PC-9 (cell line): ENCODE measurements at regions not wholly inside any gene's neighbourhood (a gene's known extent, or its start where the extent isn't known, plus 50 kb on each side); places are given as distances from the start of the nearest gene placed in this dataset.

Experiments used
- BruUV-seq: library from RNA; stranded (reverse); fragments of 400-500 nt; replicated peaks from 2 replicates; lab custom pipeline; 2021; lab: Mats Ljungman, UMichigan
- CTCF ChIA-PET: fragments of 300-600 bp; sonication (Branson Sonifier 250); formaldehyde crosslinking; loops from one replicate; lab custom pipeline; 2022; ENCODE audit warnings: antibody characterized with exemption; lab: Charles Lee
- POLR2A ChIA-PET: fragments of 300-600 bp; sonication (Branson Sonifier 250); formaldehyde crosslinking; loops from one replicate; lab custom pipeline; 2022; ENCODE audit warnings: antibody characterized with exemption; ENCODE audit not compliant: unreplicated experiment; lab: Charles Lee
- DNase-seq, 2 experiments: peaks; one replicate each; pipeline versions ENCODE4 v3.0.0 to v3.0.0-alpha.2; 2015 to 2022; ENCODE audit warnings: mixed read lengths in 1 of 2
- H2AFZ ChIP-seq: fragments of 200-600 bp; sonication (generic); 2 replicates; pipeline ENCODE4 v1.8.1; 2017; ENCODE audit warnings: antibody characterized with exemption
- H3F3A ChIP-seq: fragments of 200-600 bp; sonication (generic); 2 replicates; pipeline ENCODE4 v1.8.1; 2017; ENCODE audit warnings: antibody characterized with exemption, mild to moderate bottlenecking, low read depth; ENCODE audit not compliant: insufficient read depth
- H3K27ac ChIP-seq: fragments of 200-600 bp; sonication (generic); 2 replicates; pipeline ENCODE4 v1.6.1; 2016; ENCODE audit warnings: mixed run types
- H3K27me3 ChIP-seq: fragments of 200-600 bp; sonication (generic); 2 replicates; pipeline ENCODE4 v1.6.1; 2016; ENCODE audit warnings: low read depth, mixed run types; ENCODE audit not compliant: insufficient read depth
- H3K36me3 ChIP-seq: fragments of 200-600 bp; sonication (generic); 2 replicates; pipeline ENCODE4 v1.6.1; 2016; ENCODE audit warnings: low read depth, mixed run types
- H3K4me1 ChIP-seq: fragments of 200-600 bp; sonication (generic); replicated peaks from 2 replicates; pipeline ENCODE4 v1.6.1; 2016; ENCODE audit warnings: mixed run types; ENCODE audit not compliant: insufficient read depth
- H3K4me2 ChIP-seq: fragments of 200-600 bp; sonication (generic); 2 replicates; pipeline ENCODE4 v1.6.1; 2017; ENCODE audit warnings: mixed run types
- H3K4me3 ChIP-seq: fragments of 200-600 bp; sonication (generic); 2 replicates; pipeline ENCODE4 v1.6.1; 2016; ENCODE audit warnings: mixed run types
- H3K79me2 ChIP-seq: fragments of 200-600 bp; sonication (generic); 2 replicates; pipeline ENCODE4 v1.6.1; 2017; ENCODE audit warnings: low read depth, mixed run types
- H3K9me2 ChIP-seq: fragments of 200-600 bp; sonication (generic); 2 replicates; pipeline ENCODE4 v1.8.1; 2017; ENCODE audit warnings: mild to moderate bottlenecking; ENCODE audit not compliant: insufficient read depth
- H3K9me3 ChIP-seq: fragments of 200-600 bp; sonication (generic); 2 replicates; pipeline ENCODE4 v1.8.1; 2016; ENCODE audit warnings: low read depth; ENCODE audit not compliant: insufficient read depth
- H4K20me1 ChIP-seq: fragments of 200-600 bp; sonication (generic); 2 replicates; pipeline ENCODE4 v1.8.1; 2017; ENCODE audit not compliant: insufficient read depth
- EZH2 ChIP-seq: fragments of 200-600 bp; sonication (generic); IDR thresholded peaks from 2 replicates; pipeline ENCODE4 v1.8.0; 2017; ENCODE audit warnings: antibody characterized with exemption, low read depth
- intact Hi-C: fragments of 100-400 bp; cut with micrococcal nuclease; formaldehyde crosslinking; loops from one replicate; pipeline ENCODE4 v1.10.0; 2022; ENCODE audit not compliant: unreplicated experiment
- TF ChIP-seq, protein P1 (sequence below): fragments of 200-600 bp; sonication (generic); conservative IDR thresholded peaks from 2 replicates; pipeline ENCODE4 v1.6.1; 2017; ENCODE audit warnings: mixed run types, antibody characterized with exemption, mild to moderate bottlenecking, moderate library complexity

DNA sequence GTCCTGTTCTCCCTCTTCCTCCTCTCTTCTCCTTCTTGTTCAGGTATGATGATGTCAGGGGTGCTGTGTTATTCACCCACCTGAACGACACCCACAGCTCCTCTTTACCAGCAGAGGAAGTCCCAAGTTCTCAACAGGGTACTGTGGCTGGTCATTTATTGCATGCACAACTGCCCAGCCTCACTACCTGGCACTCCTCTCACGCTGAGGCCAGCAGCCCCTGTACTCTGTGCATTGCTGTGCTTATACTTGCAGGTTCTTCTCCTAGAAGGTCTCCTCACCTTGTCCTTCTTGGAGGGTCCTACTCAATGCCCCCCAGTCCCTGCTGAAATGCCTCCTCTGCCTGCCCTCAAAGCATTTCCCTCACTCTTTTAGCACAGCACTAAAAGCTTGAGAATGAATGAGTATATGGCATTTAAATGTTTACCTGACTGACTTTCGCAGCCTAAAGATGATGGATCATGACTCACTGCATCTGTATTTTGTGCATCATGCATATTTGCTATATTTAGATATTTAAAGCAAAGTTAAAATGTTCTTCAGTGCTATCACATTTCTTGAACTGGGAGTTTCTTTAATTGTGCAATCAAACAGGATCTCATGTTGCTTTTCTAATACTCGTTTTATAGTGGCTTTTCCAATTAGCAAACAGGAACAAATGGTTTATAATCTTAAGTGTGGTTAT is 1069.3 kb downstream of the NLGN4Y start:
- no peaks in the 10 kb centered on the region for H4K20me1 ChIP-seq
- no peaks in the 10 kb centered on the region for H3K36me3 ChIP-seq
- H3K9me2 ChIP-seq = no peaks in the 10 kb centered on the region
- no TSS peak for BruUV-seq
- no peak overlapping the region for H2AFZ ChIP-seq
- no peaks in the 10 kb centered on the region for H3K4me1 ChIP-seq
- TF ChIP-seq, protein P1, sequence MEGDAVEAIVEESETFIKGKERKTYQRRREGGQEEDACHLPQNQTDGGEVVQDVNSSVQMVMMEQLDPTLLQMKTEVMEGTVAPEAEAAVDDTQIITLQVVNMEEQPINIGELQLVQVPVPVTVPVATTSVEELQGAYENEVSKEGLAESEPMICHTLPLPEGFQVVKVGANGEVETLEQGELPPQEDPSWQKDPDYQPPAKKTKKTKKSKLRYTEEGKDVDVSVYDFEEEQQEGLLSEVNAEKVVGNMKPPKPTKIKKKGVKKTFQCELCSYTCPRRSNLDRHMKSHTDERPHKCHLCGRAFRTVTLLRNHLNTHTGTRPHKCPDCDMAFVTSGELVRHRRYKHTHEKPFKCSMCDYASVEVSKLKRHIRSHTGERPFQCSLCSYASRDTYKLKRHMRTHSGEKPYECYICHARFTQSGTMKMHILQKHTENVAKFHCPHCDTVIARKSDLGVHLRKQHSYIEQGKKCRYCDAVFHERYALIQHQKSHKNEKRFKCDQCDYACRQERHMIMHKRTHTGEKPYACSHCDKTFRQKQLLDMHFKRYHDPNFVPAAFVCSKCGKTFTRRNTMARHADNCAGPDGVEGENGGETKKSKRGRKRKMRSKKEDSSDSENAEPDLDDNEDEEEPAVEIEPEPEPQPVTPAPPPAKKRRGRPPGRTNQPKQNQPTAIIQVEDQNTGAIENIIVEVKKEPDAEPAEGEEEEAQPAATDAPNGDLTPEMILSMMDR = no peak
- TF ChIP-seq EZH2 = no peak
- H3K79me2 ChIP-seq = no peaks in the 10 kb centered on the region
- intact Hi-C loops = no loop called here
- ChIA-PET POLR2A (no interaction called here), CTCF (no interaction called here)
- H3K27ac ChIP-seq = no peak overlapping the region
- no peak for DNase-seq
- H3K4me2 ChIP-seq = no peak overlapping the region
- no peak overlapping the region for H3K4me3 ChIP-seq
- H3K9me3 ChIP-seq = no peaks in the 10 kb centered on the region
- no peaks in the 10 kb centered on the region for H3K27me3 ChIP-seq
- H3F3A ChIP-seq = no peaks in the 10 kb centered on the region

DNA sequence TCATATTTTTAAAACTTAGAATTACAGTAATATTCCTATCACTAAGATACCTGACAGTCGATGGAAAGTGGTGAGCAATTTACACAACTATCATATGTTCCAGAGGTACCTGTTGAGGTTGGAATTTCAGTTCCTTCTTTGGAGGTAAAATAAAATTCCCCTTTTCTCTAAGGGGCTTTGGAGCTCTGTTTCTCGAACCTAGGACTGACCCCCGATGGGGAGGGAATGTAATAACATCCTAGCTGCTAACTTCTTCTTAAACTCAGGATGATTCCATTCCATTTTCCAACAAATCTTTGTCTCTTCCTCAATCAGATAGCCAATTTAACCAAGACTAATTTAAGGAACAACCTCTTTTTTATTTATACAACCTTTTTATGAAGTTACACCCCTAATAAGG is 1069.8 kb downstream of the NLGN4Y start:
- Histone ChIP-seq H3K27me3 (no peaks in the 10 kb centered on the region), H2AFZ (no peak overlapping the region), H3K4me3 (no peak overlapping the region), H3F3A (no peaks in the 10 kb centered on the region), H3K36me3 (no peaks in the 10 kb centered on the region), H3K4me1 (no peaks in the 10 kb centered on the region), H3K9me2 (no peaks in the 10 kb centered on the region), H4K20me1 (no peaks in the 10 kb centered on the region), H3K9me3 (no peaks in the 10 kb centered on the region), H3K79me2 (no peaks in the 10 kb centered on the region), H3K27ac (no peak overlapping the region), H3K4me2 (no peak overlapping the region)
- CTCF ChIA-PET = no interaction called here
- DNase-seq = no peak
- BruUV-seq = no TSS peak
- TF ChIP-seq, protein P1 = no peak
- intact Hi-C loops = no loop called here
- POLR2A ChIA-PET = no interaction called here

DNA sequence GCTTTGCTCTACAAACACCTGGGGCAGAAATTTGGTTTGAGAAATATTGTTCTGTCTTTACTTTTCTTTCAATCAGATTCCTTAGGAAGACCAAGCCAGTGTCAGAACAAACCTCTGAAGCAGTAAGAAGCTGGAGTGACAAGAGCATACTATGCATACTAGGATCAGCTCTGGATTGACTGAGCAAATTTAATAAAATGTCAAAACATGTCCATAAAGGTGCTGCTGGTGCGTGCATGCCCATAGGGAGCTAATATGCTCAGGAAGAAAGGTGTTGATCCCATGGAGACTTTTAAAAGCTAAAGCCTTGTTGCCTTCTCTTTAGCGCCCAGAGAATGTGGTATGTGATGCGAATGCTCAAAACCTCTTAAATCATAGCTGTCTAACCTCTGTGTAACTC is 1076.2 kb downstream of the NLGN4Y start:
- Histone ChIP-seq H3K27ac (no peak overlapping the region), H4K20me1 (no peaks in the 10 kb centered on the region), H2AFZ (no peak overlapping the region), H3K4me2 (no peak overlapping the region), H3K9me3 (no peaks in the 10 kb centered on the region), H3K27me3 (no peaks in the 10 kb centered on the region), H3K36me3 (no peaks in the 10 kb centered on the region), H3K4me1 (no peaks in the 10 kb centered on the region), H3F3A (no peaks in the 10 kb centered on the region), H3K9me2 (no peaks in the 10 kb centered on the region), H3K79me2 (no peaks in the 10 kb centered on the region), H3K4me3 (no peak overlapping the region)
- no peak for TF ChIP-seq EZH2
- TF ChIP-seq, protein P1 = no peak
- intact Hi-C loops = no loop called here
- DNase-seq = no peak
- CTCF ChIA-PET = no interaction called here
- POLR2A ChIA-PET = no interaction called here
- no TSS peak for BruUV-seq
